ENCODE measurements at regions not wholly inside any gene's neighbourhood (a gene's known extent, or its start where the extent isn't known, plus 50 kb on each side); places are given as distances from the start of the nearest gene placed in this dataset.
"Not testable (repeated sequence)": the region's sequence is repeated elsewhere in the genome, so short reads cannot be mapped to it uniquely, and the experiment has no call there.

- TF ChIP-seq CTCF (IDR thresholded peaks at IDR 0.05 in 8 of 11, conservative IDR thresholded peaks at IDR 0.05 in 3 of 11); POLR2AphosphoS5 (IDR thresholded peaks at IDR 0.05); POLR2A (IDR thresholded peaks at IDR 0.05): not testable (repeated sequence)
Measured at GRCh38 chr1:146416642-146417041, 187.8 kb upstream of the NOTCH2NLA start.

Measured in spleen (tissue), 7 donors.